Inflammatory macrophage treated with lipopolysaccharide for 1 hour (primary cell): ENCODE measurements at regions not wholly inside any gene's neighbourhood (a gene's known extent, or its start where the extent isn't known, plus 50 kb on each side); places are given as distances from the start of the nearest gene placed in this dataset.
A peak's percentile ranks its signal among the peaks of the same experiment; 100 is the strongest.
"Not testable (repeated sequence)": the region's sequence is repeated elsewhere in the genome, so short reads cannot be mapped to it uniquely, and the experiment has no call there.

Experiments
- DNase-seq, 2 donors: peaks; one replicate each; pipeline ENCODE4 v3.0.0-alpha.2; 2020 to 2022

DNA sequence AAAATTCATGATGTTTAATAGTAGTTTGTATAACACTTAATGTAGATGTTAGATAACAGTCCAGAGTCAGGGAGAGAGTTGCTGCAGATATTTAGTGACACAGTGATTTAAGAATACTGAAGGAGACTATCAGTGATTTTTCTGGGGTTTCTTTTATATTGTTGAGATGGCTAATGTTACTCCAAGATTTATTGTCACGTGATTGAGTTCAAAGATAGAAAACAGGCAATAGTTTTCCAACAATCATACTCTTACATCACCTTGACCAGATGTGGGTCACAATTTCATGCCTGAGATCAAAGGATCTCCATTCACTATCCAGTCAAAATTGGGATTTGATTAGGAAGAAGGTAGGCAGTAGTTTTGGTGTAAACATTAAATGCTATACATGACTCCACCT lies 580.0 kb upstream of the ARRDC3 start:
- DNase-seq = no peak

DNA sequence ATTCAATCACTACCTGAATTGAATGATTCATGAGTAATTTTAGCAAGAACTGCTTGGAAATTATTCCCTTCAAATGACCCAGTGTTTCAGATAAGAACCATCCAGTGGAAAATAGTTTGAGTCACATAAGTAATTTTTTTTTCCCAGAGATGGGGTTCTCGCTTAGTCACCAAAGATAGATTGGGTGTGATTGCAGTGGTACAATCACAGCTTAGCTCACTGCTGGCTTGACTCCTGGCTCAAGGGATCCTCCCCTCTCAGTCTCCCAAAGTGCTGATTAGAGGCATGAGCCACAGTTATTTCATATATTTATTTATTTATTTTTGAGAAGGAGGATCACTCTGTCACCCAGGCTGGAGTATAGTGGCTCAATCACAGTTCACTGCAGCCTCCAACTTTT lies 574.5 kb upstream of the ARRDC3 start:
- DNase-seq = no peak

DNA sequence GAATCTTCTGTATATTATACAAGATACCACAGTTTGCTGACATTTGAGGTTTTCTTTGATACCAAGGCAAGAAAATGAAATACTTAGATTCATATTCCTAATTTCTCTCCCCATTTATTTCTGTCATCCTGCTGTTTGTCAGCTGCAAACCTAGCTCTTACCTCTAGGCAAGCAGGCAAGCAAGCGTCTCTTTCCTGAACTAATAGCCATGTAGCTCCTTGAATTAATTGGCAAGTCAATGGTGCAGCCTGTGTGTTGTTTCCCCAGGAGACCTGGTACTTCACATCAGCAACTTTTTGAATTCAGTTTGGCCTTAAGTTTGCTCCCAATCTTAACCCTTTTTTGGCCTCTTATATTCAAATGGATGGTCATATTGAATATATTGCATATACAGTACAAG lies 573.6 kb upstream of the ARRDC3 start:
- DNase-seq = no peak

DNA sequence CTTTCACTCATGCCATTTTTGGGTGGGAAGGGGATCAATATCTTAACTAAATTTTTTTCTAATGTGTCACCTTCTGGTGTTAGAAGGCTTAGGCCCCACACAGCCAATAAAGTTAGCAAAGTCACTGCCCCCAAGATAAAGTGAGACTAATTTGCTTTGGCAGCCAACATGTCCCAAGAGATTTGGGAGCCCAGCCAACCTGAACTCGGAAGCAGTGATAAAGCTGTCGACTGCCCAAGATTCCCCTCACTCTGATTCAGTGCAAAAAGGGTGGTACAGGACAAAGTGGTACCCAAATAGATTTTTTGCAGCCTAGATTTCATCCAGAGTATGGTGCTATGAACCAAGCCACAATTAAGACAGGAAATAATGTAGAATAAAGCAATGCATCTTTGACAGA lies 572.5 kb upstream of the ARRDC3 start:
- no peak for DNase-seq

DNA sequence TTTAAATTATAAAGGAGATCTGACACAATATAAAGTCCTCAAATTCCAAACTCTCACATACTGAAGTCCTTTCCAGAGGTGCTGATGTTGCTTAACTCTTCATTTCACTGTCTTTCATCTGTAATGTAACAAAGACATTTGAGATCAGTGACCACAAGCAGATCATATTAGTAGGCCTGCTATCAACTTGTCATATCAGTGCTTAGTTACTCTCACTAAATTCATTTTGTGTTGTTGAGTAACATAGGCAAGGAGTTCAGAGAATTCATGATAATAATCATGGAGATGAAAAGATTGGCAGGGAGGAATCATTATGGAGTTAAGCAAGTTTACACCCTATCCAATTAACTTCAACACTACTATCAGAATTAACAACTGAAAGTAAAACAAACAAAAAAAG lies 571.0 kb upstream of the ARRDC3 start:
- no peak for DNase-seq

DNA sequence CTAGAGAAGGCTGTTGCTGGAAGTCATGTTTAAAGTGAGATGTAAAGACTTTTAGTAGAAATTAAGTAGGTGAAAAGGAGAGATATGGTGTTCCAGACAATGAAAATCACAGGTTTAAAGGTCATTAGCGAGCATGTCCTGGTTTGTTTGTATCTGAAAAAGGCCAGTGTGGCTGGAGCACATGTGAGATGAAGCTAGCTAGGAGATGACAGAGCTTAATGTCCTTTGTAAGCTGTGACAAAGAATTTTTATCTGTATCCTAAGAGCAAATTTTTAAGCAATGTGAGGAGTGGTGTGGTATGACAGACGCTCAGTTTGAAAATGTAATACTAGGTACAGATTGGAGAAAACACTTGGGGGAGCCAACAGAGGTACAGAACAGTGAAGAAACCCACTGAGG lies 567.2 kb upstream of the ARRDC3 start:
- no peak for DNase-seq

DNA sequence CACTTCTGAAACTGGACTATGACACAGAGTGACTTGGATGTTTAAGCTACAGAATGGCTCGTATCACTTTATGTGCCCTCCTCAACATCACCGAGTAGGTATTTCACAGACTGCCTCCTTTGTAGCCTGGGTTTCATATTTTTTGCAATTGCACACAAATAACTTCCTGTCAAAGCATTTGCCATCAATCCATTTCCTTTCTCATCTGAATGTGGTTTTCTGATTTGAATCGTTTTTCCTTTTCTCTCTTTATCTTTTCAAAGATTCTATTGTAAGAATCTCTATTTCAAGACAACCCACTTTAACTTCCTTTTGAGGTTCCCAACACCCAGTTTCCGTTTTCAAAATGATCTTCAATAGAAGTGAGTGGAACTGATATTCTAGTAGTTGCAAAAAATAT lies 563.8 kb upstream of the ARRDC3 start:
- no peak for DNase-seq

DNA sequence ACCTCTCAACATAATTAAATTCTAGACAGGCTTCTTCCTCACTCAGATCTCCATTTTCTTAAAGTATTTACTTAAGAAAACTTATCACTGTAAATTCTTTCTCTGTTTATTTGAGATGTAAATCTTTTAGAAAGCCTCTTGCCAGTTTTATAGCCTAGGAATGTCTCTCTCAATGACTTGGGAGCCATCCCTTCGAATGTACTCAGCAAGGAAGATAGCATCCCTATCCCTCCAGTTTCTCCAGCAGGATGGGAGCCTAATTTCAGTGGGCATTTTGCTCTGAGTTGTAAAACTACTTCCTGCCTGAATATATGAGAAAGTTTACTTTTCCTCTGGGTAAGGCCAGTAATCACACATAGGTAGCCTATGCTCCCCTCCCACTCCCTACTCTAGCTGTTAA lies 558.5 kb upstream of the ARRDC3 start:
- DNase-seq = no peak

DNA sequence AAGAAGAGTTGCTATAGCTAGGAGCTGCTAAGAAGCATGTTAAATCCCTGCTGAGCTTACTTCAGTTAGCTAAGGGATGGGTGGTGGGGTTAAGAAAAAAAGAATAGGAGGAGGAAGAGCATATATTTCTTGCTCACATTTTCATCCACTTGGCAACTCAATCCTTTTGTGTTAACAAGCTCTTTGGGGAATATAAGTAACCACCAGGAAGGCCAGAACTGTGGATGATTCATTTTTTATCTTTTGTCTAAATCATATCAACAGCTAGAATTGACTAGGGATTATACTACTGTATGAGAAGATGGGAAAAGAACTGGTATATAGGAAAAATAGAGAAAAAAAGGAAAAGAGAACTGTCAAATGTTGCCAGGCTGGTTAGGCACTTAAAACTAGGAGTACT lies 555.3 kb upstream of the ARRDC3 start:
- no peak for DNase-seq

DNA sequence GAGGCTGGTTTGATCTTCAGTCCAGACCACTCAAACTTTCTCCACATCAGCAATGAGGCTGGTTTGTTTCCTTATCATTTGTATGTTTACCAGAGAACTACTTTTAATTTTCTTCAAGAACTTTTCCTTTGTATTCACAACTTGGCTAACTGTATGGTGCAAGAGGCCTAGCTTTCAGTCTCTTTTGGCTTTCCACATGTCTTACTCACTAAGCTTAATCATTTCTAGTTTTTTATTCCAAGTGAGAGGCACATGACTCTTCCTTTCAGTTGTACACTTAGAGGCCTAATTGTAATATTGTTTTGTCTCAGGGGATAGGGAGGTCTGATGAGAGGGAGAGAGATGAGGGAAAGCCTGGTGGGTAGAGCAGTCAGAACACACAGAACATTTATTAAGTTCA lies 554.0 kb upstream of the ARRDC3 start:
- no peak for DNase-seq

DNA sequence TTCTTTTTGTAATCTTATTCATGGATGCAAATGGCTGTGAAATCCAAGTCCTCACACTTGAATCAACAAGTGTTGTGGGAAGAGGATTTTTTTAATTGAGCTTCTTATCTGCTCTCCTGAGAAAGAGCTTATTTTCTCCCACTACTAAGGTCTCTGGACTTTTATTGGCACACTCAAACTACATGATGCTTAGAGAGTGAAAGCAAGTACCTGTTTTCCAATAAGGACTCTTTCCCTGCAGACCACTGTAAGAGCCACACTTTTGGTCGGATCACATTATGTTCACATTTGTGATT lies 546.4 kb upstream of the ARRDC3 start:
- no peak for DNase-seq

DNA sequence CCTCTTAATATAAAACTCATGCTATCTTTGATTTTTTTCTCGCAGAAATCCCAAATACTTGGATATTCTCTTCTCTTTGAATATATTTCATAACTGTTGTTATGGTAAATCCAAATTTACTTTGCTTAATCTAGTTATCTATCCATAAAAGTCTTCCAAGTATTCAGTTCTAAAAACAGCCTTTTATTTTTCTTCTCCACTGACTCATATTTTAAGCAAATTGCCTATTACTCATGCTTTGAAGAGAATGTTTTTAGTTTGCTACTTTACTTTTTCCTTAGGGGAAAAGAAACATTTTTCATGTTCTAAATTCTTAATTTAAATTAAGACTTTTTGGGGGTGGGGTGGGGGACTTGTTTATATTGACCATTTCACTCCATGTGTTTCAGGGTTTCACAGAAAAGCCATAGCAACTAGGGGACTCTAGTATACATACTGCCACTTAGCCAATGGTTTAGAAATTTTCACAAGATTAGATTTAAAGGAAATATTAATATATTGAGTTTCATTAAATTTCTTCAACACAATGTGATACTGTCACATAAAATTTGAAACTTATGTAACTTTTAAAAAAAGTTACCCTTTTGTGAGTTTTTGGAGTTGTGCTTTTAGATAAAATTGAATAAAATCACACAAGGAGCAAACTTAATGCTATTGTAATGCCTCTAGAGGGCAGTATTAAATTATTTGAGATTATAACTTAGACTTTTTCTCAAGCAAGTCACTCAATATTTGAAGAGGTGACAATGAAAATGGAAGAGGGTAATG lies 545.8 kb upstream of the ARRDC3 start:
- peak; percentile 1 to 10 for DNase-seq

DNA sequence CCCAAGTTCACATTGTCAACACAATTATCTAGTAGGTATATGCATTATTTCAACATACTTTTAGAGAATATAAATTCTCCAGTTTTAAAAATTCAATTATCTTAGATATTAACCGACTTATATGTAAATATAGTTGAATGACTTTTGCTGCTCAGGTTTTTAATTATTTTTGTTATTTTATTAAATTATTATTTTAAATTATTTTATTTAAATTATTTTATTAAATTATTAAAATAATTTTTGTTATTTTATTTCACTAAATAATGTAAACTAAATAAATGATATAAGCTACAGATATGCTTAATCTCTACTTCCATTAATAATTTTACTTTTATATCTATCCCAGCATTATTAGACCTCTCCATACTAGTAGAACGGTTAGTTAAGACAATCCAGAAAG lies 544.3 kb upstream of the ARRDC3 start:
- no peak for DNase-seq

DNA sequence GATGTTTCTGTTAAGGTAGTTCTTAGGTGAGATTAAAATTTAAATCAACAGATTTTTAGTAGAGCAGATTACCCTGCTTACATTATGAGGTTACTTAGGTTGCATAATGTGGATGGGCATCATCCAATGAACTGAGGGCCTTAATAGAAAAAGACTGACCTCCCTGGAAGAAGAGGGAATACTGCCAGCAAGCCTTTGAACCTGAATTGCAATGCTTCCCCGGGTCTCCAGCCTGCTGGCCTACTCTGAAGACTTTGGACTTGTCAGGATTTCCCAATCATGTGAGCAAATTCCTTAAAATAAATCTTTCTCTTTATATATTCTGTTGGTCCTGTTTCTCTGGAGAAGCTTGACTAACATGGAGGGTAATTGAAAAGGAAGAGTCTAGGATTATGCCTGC lies 542.1 kb upstream of the ARRDC3 start:
- DNase-seq = no peak

DNA sequence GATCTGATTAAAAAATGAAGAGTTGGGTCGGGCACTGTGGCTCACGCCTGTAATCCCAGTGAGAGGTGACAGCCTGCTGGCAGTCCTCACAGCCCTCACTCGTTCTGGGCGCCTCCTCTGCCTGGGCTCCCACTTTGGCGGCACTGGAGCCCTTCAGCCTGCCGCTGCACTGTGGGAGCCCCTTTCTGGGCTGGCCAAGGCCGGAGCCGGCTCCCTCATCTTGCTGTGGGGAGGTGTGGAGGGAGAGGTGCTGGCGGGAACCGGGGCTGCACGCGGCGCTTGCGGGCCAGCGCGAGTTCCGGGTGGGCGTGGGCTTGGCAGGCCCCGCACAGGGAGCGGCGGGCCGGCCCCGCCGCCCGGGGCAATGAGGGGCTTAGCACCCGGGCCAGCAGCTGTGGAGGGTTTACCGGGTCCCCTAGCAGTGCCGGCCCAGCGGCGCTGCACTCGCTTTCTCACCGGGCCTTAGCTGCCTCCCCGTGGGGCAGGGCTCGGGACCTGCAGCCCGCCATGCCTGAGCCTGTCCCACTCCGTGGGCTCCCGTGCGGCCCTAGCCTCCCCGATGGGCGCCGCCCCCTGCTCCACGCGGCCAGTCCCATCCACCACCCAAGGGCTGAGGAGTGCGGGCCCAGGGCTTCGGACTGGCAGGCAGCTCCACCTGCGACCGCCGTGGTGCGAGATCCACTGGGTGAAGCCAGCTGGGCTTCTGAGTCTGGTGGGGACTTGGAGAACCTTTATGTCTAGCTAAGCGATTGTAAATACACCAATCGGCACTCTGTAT lies 534.1 kb upstream of the ARRDC3 start:
- not testable (repeated sequence) for DNase-seq

DNA sequence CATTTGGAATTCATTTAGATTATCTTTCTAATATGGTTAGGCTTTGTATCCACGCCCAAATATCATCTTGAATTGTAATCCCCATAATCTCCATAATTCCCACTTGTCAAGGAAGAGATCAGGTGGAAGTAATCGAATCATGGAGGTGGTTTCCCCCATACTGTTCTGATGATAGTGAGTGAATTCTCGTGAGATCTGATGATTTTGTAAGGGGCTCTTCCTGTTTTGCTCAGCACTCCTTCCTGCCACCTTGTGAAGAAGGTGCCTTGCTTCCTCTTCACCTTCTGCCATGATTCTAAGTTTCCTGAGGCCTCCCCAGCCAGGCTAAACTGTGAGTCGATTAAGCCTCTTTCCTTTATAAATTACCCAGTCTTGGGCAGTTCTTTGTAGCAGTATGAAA lies 527.5 kb upstream of the ARRDC3 start:
- no peak for DNase-seq

DNA sequence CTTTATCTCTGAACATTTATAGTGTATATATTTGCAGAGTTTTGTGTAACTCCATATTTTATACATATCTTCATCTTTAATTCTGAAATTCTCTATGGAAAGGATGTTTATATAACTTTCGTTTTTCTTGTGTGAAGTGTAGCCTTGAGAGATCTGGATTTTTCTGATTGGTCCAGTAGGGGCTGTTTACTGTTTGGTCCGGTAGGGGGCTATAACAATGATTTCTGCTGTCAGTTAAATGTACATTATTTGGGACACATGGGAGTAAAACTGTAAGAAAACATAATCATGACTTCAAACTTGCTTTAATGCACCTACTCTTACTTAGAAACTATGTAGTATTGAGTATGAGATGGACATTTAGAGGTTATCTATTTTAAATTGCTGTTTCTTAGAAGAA lies 527.1 kb upstream of the ARRDC3 start:
- DNase-seq = no peak

DNA sequence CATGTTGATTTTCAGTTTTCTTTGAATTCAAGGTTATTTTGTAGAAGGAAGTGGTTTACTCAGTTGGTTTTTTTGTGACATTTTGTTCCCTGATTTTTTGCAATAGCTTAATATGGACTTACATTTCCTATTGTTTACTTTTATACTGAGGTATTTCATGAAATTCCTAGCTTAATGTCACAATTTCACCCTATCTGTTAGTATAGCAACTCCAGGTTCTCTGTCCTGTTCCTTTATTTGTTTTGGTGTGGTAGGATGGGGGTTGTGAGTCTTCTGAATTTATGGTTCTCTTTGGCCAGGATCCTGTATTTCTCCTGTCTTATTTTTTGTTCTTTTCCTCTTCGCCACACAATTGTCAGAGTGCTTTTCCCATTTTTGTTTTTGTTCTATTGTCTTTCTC lies 523.4 kb upstream of the ARRDC3 start:
- DNase-seq = no peak

DNA sequence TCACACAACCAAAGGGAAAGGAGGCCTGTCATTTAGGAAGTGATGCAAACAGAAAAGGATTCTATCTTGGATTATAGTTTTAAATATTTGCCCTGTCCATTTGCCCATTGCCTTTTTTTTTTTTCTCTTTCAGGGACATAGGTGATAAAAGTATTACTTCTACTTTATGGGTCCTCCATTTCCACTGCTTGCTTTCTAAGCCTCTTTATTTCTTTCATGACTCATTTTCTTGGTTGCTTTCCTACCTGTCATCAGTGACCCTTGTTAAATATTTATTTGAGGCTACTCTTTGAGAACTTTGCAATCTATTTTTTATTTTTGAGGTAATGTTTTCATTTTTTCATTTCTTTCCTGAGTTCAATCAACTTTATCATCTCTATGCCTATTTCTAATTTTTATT lies 522.9 kb upstream of the ARRDC3 start:
- no peak for DNase-seq

DNA sequence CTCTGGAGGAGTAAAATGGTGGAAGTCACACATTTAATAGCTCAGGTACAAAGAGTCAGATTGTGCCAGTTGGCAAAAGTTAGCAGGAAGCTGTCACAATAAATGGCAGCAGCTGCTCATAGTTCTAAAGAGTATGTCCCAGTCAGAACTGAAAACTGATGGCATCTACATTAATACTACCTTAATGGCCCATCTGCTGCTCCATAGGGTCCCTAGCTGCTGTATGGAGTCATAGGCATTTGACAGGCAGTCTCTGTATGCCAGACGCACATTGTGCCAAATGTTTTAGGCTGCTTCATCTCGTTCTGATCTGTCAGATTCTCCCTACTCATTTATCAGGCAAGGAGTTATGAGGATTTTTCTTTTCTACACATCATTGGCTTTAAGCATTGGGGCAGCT lies 515.8 kb upstream of the ARRDC3 start:
- DNase-seq = no peak

DNA sequence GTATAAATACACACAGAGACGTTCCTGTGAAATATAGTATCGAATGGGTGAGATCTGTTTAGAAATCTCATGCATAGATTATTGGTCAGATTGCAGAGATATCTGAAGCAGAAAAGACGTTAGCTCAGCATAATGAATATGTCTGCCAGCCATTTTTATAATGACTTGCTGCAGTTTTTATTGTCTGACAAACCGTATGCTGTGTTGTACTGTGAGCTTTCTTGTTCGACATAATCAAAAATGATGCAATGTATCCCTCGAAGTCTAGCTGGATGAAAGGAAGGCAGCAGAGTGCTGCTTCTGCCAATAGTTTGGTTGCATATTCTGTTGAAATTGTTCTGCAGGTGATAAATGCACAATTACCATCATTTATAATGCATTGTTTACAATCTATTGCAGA lies 514.9 kb upstream of the ARRDC3 start:
- no peak for DNase-seq

DNA sequence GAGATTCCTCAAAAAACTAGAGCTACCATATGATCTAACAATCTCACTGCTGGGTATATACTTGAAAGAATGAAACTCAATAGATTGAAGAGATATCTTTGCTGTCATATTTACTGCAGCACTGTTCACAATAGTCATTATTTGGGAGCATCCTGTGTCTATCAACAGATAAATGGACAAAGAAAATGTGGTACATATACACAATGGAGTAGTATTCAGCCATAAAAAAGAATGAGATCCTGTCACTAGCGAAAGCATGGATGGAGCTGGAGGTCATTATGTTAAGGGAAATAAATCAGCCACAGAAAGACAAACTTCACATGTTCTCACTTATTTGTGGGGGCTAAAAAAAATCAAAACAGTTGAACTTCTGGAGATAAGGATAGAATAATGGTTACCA lies 505.7 kb upstream of the ARRDC3 start:
- DNase-seq = no peak

DNA sequence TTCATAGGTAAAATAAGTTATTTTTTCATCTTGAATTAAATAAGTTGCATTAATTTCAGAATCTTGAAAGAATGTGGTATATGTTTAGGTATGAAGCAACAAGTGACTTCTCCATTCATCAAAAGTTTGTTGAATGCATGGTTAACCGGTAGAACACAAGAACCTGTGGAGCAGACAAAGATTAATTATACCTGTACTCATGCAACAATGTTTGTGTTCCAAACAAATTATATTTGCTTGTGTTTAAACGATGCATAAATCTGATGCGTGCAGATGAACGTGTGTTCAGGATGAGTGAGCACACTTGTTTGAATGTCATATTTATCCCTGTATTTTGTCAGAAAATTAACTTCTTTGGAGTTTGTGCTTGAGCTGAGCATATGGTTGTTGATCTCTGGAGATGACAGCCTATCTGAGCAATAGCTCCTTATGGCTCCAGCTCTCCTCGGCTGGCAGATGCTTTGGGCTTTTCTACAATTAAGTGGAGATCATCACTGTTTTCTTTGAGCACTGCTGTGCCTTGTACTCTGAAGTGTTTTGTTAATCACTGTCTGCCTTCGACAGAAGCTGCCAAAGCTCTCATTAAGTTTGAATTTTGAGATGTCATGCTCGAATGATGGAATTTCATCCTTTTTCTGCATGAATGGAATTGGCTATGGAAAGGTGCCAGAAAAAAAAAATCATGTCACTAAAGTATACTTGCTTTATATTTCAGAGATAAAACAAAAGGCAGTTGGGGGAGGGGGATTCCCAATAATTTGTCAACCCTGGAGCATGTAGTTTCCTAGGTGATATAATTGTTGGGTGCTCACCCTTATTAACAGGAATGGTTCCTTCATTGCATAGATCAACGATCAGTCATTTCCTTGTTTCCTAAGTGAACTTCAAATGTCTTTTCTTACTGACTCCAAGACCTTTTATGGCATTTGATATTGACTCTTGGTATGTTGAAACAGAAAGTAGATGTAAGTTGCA lies 502.5 kb upstream of the ARRDC3 start:
- no peak for DNase-seq

DNA sequence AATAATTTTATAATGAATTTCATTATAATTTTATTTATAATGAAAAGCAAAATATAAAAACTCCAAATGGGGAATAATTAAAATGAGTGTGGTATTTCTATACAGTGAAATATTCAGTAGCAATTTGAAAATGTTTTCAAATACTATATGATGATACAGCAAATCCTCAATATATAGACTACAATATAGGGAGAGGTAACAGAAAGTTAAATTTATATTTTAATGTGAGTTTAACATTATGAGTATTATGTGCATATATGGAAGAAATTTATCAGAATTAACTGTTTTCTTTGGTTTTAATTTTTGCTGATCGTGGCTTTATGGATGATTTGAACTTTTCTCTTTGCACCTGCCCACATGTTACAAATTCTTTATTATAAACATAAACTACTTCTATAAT lies 500.9 kb upstream of the ARRDC3 start:
- no peak for DNase-seq
